Peyer's patch (tissue), 4 donors: ENCODE measurements at regions not wholly inside any gene's neighbourhood (a gene's known extent, or its start where the extent isn't known, plus 50 kb on each side); places are given as distances from the start of the nearest gene placed in this dataset.

Experiments
- DNase-seq, 3 donors: peaks; one replicate each; pipeline ENCODE4 v3.0.0-alpha.2; 2017 to 2019
- H3K27ac ChIP-seq, 4 donors: fragments of 200-600 bp; sonication (generic); one replicate each; pipeline ENCODE4 v1.5.1; 2016 to 2019
- H3K27me3 ChIP-seq, 2 donors: fragments of 200-600 bp; sonication (generic); one replicate each; pipeline ENCODE4 v1.5.1; 2019
- H3K36me3 ChIP-seq, 3 donors: fragments of 200-600 bp; sonication (generic); one replicate each; pipeline ENCODE4 v1.5.1; 2016 to 2019
- H3K4me1 ChIP-seq, 4 donors: fragments of 200-600 bp; sonication (generic); one replicate each; pipeline ENCODE4 v1.5.1; 2016 to 2019
- H3K4me3 ChIP-seq, 4 donors: fragments of 200-600 bp; sonication (generic); 1 replicate in 3 of 4; 2 replicates in 1 of 4; pipeline ENCODE4 v1.5.1; 2016 to 2019; ENCODE audit warnings: mild to moderate bottlenecking in 1 of 4
- H3K9me3 ChIP-seq, 4 donors: fragments of 200-600 bp; sonication (generic); one replicate each; pipeline ENCODE4 v1.5.1; 2016 to 2019; ENCODE audit warnings: mild to moderate bottlenecking in 1 of 4
- CTCF ChIP-seq, 6 experiments: fragments of 450-650 bp in 4 of 6; fragments of 200-600 bp in 2 of 6; sonication (generic) in 1 of 6; IDR thresholded peaks; one replicate each; pipeline ENCODE4 v1.5.1; 2017 to 2019; ENCODE audit warnings: antibody characterized with exemption in 6 of 6, mild to moderate bottlenecking in 3 of 6, moderate library complexity in 1 of 6
- POLR2A ChIP-seq, 2 donors: fragments of 450-650 bp; IDR thresholded peaks; one replicate each; pipeline ENCODE4 v1.5.1; 2017; ENCODE audit warnings: antibody characterized with exemption in 2 of 2, mild to moderate bottlenecking in 2 of 2, moderate library complexity in 2 of 2

- Histone ChIP-seq H3K27ac (no peak overlapping the region), H3K36me3 (no peaks in the 10 kb centered on the region), H3K4me3 (no peak overlapping the region), H3K27me3 (no peaks in the 10 kb centered on the region), H3K4me1 (no peaks in the 10 kb centered on the region), H3K9me3 (no peaks in the 10 kb centered on the region)
- DNase-seq: no peak
- TF ChIP-seq CTCF (IDR thresholded peaks at IDR 0.05): no peak
- TF ChIP-seq POLR2A (IDR thresholded peaks at IDR 0.05): no peak
Measured at GRCh38 chr3:102699819-102700140, 265.0 kb downstream of the ZPLD1 start.

- no peak for DNase-seq
- H3K4me3 ChIP-seq: no peak overlapping the region
- H3K27me3 ChIP-seq: no peaks in the 10 kb centered on the region
- H3K9me3 ChIP-seq: no peaks in the 10 kb centered on the region
- no peaks in the 10 kb centered on the region for H3K4me1 ChIP-seq
- no peaks in the 10 kb centered on the region for H3K36me3 ChIP-seq
- H3K27ac ChIP-seq: no peak overlapping the region
- TF ChIP-seq POLR2A (IDR thresholded peaks at IDR 0.05) (no peak), CTCF (IDR thresholded peaks at IDR 0.05) (no peak)
Measured at GRCh38 chr3:102712896-102713295, 278.1 kb downstream of the ZPLD1 start.

- Histone ChIP-seq H3K4me3 (no peak overlapping the region), H3K27ac (no peak overlapping the region), H3K4me1 (no peaks in the 10 kb centered on the region), H3K36me3 (no peaks in the 10 kb centered on the region), H3K9me3 (no peaks in the 10 kb centered on the region), H3K27me3 (no peaks in the 10 kb centered on the region)
- TF ChIP-seq CTCF (IDR thresholded peaks at IDR 0.05) (no peak), POLR2A (IDR thresholded peaks at IDR 0.05) (no peak)
- DNase-seq: no peak
Measured at GRCh38 chr3:102714567-102714966, 279.8 kb downstream of the ZPLD1 start.

GRCh38 chr3:102715030-102715697 is 280.3 kb downstream of the ZPLD1 start:
- no peak overlapping the region for H3K4me3 ChIP-seq
- no peak for DNase-seq
- H3K27me3 ChIP-seq: no peaks in the 10 kb centered on the region
- H3K27ac ChIP-seq: no peak overlapping the region
- no peaks in the 10 kb centered on the region for H3K36me3 ChIP-seq
- H3K4me1 ChIP-seq: no peaks in the 10 kb centered on the region
- no peak for TF ChIP-seq POLR2A (IDR thresholded peaks at IDR 0.05)
- TF ChIP-seq CTCF (IDR thresholded peaks at IDR 0.05): no peak
- no peaks in the 10 kb centered on the region for H3K9me3 ChIP-seq

- no peak for TF ChIP-seq POLR2A (IDR thresholded peaks at IDR 0.05)
- TF ChIP-seq CTCF (IDR thresholded peaks at IDR 0.05): no peak
- DNase-seq: no peak
- Histone ChIP-seq H3K4me3 (no peak overlapping the region), H3K27me3 (no peaks in the 10 kb centered on the region), H3K4me1 (no peaks in the 10 kb centered on the region), H3K36me3 (no peaks in the 10 kb centered on the region), H3K9me3 (no peaks in the 10 kb centered on the region), H3K27ac (no peak overlapping the region)
Measured at GRCh38 chr3:102718651-102719050, 283.8 kb downstream of the ZPLD1 start.

GRCh38 chr3:102722317-102722716 is 287.5 kb downstream of the ZPLD1 start:
- no peak for DNase-seq

More at GRCh38 chr3:102722317-102722716, 287.5 kb downstream of the ZPLD1 start:
- Histone ChIP-seq H3K27ac (no peak overlapping the region), H3K4me1 (no peaks in the 10 kb centered on the region), H3K36me3 (no peaks in the 10 kb centered on the region), H3K4me3 (no peak overlapping the region), H3K9me3 (no peaks in the 10 kb centered on the region), H3K27me3 (no peaks in the 10 kb centered on the region)
- TF ChIP-seq POLR2A (IDR thresholded peaks at IDR 0.05) (no peak), CTCF (IDR thresholded peaks at IDR 0.05) (no peak)
